Liver (tissue), 8 donors: ENCODE measurements at regions not wholly inside any gene's neighbourhood (a gene's known extent, or its start where the extent isn't known, plus 50 kb on each side); places are given as distances from the start of the nearest gene placed in this dataset.

ENCODE experiments used
- DNase-seq: peaks from one replicate; pipeline ENCODE4 v3.0.0-alpha.2; 2017; ENCODE audit warnings: low spot score
- H3K27ac ChIP-seq, 2 donors: one replicate each; pipeline ENCODE4 v1.7.0; 2013; ENCODE audit warnings: inconsistent platforms in 2 of 2, low read length in 2 of 2, control low read depth in 1 of 2, low read depth in 1 of 2, mild to moderate bottlenecking in 1 of 2
- H3K27me3 ChIP-seq, 4 donors: one replicate each; pipeline versions ENCODE4 v1.6.1 to v1.7.0; 2013; ENCODE audit warnings: low read length in 3 of 4, inconsistent platforms in 1 of 4, mild to moderate bottlenecking in 1 of 4, moderate library complexity in 1 of 4; ENCODE audit not compliant: control insufficient read depth in 4 of 4, insufficient read depth in 4 of 4
- H3K36me3 ChIP-seq, 4 donors: one replicate each; pipeline versions ENCODE4 v1.6.1 to v1.7.0; 2013; ENCODE audit warnings: low read length in 3 of 4, mild to moderate bottlenecking in 3 of 4, low read depth in 1 of 4, moderate library complexity in 1 of 4; ENCODE audit not compliant: control insufficient read depth in 4 of 4, insufficient read depth in 3 of 4
- H3K4me1 ChIP-seq, 4 donors: one replicate each; pipeline versions ENCODE4 v1.6.1 to v1.7.0; 2013; ENCODE audit warnings: low read length in 3 of 4, mild to moderate bottlenecking in 3 of 4, moderate library complexity in 1 of 4; ENCODE audit not compliant: control insufficient read depth in 4 of 4, insufficient read depth in 4 of 4
- H3K4me3 ChIP-seq, 3 donors: one replicate each; pipeline versions ENCODE4 v1.6.1 to v1.7.0; 2013; ENCODE audit warnings: low read length in 3 of 3, control low read depth in 1 of 3, low read depth in 1 of 3, mild to moderate bottlenecking in 1 of 3
- H3K9ac ChIP-seq, 2 donors: one replicate each; pipeline ENCODE4 v1.7.0; 2013; ENCODE audit warnings: low read length in 2 of 2, mild to moderate bottlenecking in 2 of 2, moderate library complexity in 2 of 2, control low read depth in 1 of 2, low read depth in 1 of 2
- H3K9me3 ChIP-seq, 4 donors: one replicate each; pipeline versions ENCODE4 v1.6.1 to v1.7.0; 2013; ENCODE audit warnings: low read length in 3 of 4; ENCODE audit not compliant: control insufficient read depth in 4 of 4
- EGR1 ChIP-seq, 2 donors: IDR thresholded peaks; 2 replicates each; pipeline ENCODE4 v1.6.1; 2016 to 2018; ENCODE audit warnings: antibody characterized with exemption in 2 of 2, low read depth in 2 of 2
- FOXA1 ChIP-seq: IDR thresholded peaks from 2 replicates; pipeline ENCODE4 v1.6.1; 2016; ENCODE audit warnings: antibody characterized with exemption
- FOXA2 ChIP-seq: IDR thresholded peaks from 2 replicates; pipeline ENCODE4 v1.6.1; 2016; ENCODE audit warnings: antibody characterized with exemption
- GABPA ChIP-seq, 2 donors: IDR thresholded peaks in 1 of 2; conservative IDR thresholded peaks in 1 of 2; 2 replicates each; pipeline ENCODE4 v1.6.1; 2016; ENCODE audit warnings: antibody characterized with exemption in 2 of 2, mild to moderate bottlenecking in 1 of 2, moderate library complexity in 1 of 2
- HNF4A ChIP-seq, 2 donors: conservative IDR thresholded peaks; 2 replicates each; pipeline ENCODE4 v1.6.1; 2016; ENCODE audit warnings: antibody characterized with exemption in 2 of 2, mild to moderate bottlenecking in 2 of 2
- HNF4G ChIP-seq: IDR thresholded peaks from 2 replicates; pipeline ENCODE4 v1.6.1; 2016; ENCODE audit warnings: antibody characterized with exemption
- JUND ChIP-seq, 2 donors: IDR thresholded peaks; 2 replicates each; pipeline ENCODE4 v1.6.1; 2016; ENCODE audit warnings: antibody characterized with exemption in 2 of 2
- MAX ChIP-seq: IDR thresholded peaks from 2 replicates; pipeline ENCODE4 v1.6.1; 2016; ENCODE audit warnings: antibody characterized with exemption
- NR2F2 ChIP-seq: IDR thresholded peaks from 2 replicates; pipeline ENCODE4 v1.6.1; 2016; ENCODE audit warnings: antibody characterized with exemption
- RAD21 ChIP-seq, 2 donors: IDR thresholded peaks; 2 replicates each; pipeline ENCODE4 v1.6.1; 2016; ENCODE audit warnings: antibody characterized with exemption in 2 of 2, mild to moderate bottlenecking in 2 of 2
- RXRA ChIP-seq, 2 donors: IDR thresholded peaks; 2 replicates each; pipeline ENCODE4 v1.6.1; 2017 to 2018; ENCODE audit warnings: antibody characterized with exemption in 2 of 2, mild to moderate bottlenecking in 1 of 2
- SP1 ChIP-seq: IDR thresholded peaks from 2 replicates; pipeline ENCODE4 v1.6.1; 2018; ENCODE audit warnings: antibody characterized with exemption, mild to moderate bottlenecking
- TAF1 ChIP-seq: conservative IDR thresholded peaks from 2 replicates; pipeline ENCODE4 v1.6.1; 2016; ENCODE audit warnings: antibody characterized with exemption, mild to moderate bottlenecking
- YY1 ChIP-seq: IDR thresholded peaks from 2 replicates; pipeline ENCODE4 v1.6.1; 2016; ENCODE audit warnings: antibody characterized with exemption, mild to moderate bottlenecking
- ZBTB33 ChIP-seq: IDR thresholded peaks from 2 replicates; pipeline ENCODE4 v1.6.1; 2016; ENCODE audit warnings: antibody characterized with exemption
- WGBS: extraction: QIAGEN DNeasy Blood & Tissue Kit; methylation state at CpG from one replicate; pipeline ENCODE4 v1.1.7; 2013; 5-methylcytosine and 5-hydroxymethylcytosine counted together
- TF ChIP-seq, protein P1 (sequence below): fragments of 150-350 bp; IDR thresholded peaks from 2 replicates; pipeline ENCODE4 v1.5.1; 2017; ENCODE audit warnings: improper control_type of control experiment, low read depth, low read length; ENCODE audit not compliant: missing input control
- TF ChIP-seq, protein P2 (sequence below): IDR thresholded peaks from 2 replicates; pipeline ENCODE4 v1.6.1; 2016; ENCODE audit warnings: antibody characterized with exemption
- TF ChIP-seq, protein P3 (sequence below): IDR thresholded peaks from 2 replicates; pipeline ENCODE4 v1.6.1; 2016; ENCODE audit warnings: antibody characterized with exemption, mild to moderate bottlenecking
- donor health status: healthy.
- donor health status: healthy.
- donor health status: healthy.
- donor health status: healthy.
- donor health status: healthy.

- Histone ChIP-seq H3K27me3 (peaks cover 0 to 3% (median 0%) of the 10 kb centered on the region in 4 donors), H3K4me3 (no peak overlapping the region), H3K4me1 (no peaks in the 10 kb centered on the region), H3K36me3 (no peaks in the 10 kb centered on the region), H3K9me3 (no peaks in the 10 kb centered on the region), H3K27ac (no peak overlapping the region), H3K9ac (no peak overlapping the region)
- WGBS = 62% methylated on average over 13 of the region's 13 CpGs
- no peak for DNase-seq
- no peak for TF ChIP-seq TAF1
- TF ChIP-seq HNF4A (conservative IDR thresholded peaks at IDR 0.05) = no peak
These were observed 67.8 kb upstream of the SOD3 start for GRCh38 chr4:24727390-24728224.

DNA sequence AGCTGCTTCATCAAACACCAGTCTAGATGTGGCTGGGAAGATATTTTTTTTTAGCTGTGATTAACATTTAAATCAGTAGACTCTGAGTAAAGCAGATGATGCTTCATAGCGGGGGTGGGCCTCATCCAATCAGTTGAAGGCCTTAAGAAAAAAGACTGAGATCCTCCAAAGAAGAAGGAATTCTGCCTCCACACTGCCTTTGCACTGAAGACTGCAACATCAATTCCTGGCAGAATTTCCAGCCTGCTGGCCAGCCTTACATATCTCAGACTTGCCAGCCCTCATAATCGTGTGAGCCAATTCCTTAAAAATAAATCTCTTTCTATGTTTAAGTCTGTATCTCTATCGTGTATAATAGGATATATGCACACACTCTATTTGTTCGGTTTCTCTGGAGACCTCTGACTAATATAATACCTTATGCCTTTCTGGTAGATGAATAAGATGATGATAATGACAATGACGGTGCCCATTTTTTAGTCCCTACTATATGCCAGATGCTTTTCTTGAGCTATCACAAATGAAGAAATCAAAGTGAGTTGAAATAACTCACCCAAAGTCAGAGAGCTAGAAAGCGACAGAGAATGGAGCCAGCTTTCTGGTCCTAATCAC, 66.1 kb upstream of the SOD3 start:
- DNase-seq = no peak
- Histone ChIP-seq H3K36me3 (no peaks in the 10 kb centered on the region), H3K9ac (no peak overlapping the region), H3K27ac (no peak overlapping the region), H3K4me1 (no peaks in the 10 kb centered on the region), H3K27me3 (peaks cover 0 to 3% (median 0%) of the 10 kb centered on the region in 4 donors), H3K9me3 (no peaks in the 10 kb centered on the region), H3K4me3 (no peak overlapping the region)
- 85% methylated on average over 6 of the region's 6 CpGs for WGBS
- TF ChIP-seq EGR1 (IDR thresholded peaks at IDR 0.05; ENCODE audit: low read depth in 2 of 2) = no peak

DNA sequence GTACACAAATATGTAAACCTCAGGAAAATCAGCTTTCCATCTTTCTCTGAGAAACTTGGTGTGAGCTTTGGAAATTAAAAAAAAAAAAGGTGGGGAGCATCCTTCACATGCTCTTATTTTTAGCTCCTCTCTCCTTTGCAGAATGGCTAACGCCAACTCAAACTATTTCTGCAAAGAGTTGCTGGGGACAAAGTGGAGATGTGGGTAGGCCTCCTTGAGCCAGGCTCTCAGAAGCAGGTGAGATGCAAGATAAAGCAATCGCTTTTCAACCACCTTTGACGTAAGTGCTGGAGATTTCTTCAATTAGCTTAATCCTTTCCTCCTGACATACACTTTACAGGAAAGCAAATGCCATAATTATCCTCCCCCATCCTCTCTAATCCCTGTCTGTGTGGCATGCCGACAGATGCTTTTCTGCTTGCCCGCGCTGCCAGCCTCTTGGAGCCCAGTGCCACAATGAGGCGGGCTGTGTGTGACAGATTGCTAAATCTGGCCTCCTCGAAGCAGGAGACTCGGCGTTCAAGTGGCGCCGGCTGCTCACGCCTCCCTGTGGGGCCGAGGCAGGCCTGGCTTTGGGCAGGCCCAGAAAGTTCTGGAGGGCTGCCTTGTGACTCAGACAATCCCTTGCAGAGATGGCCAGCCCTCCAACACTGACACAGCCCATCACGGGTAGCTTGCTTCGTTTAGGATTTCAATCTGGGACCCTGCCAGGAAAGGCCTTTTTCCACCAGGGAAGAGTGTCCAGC, 64.9 kb upstream of the SOD3 start:
- no peak for TF ChIP-seq RXRA (IDR thresholded peaks at IDR 0.05)
- no peak for TF ChIP-seq TAF1
- no peak for TF ChIP-seq MAX
- no peak for TF ChIP-seq ZBTB33
- no peak for TF ChIP-seq SP1
- no peak for TF ChIP-seq RAD21 (IDR thresholded peaks at IDR 0.05)
- TF ChIP-seq, protein P1, sequence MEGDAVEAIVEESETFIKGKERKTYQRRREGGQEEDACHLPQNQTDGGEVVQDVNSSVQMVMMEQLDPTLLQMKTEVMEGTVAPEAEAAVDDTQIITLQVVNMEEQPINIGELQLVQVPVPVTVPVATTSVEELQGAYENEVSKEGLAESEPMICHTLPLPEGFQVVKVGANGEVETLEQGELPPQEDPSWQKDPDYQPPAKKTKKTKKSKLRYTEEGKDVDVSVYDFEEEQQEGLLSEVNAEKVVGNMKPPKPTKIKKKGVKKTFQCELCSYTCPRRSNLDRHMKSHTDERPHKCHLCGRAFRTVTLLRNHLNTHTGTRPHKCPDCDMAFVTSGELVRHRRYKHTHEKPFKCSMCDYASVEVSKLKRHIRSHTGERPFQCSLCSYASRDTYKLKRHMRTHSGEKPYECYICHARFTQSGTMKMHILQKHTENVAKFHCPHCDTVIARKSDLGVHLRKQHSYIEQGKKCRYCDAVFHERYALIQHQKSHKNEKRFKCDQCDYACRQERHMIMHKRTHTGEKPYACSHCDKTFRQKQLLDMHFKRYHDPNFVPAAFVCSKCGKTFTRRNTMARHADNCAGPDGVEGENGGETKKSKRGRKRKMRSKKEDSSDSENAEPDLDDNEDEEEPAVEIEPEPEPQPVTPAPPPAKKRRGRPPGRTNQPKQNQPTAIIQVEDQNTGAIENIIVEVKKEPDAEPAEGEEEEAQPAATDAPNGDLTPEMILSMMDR = no peak
- TF ChIP-seq YY1 = no peak
- no peak for TF ChIP-seq NR2F2
- TF ChIP-seq GABPA (IDR thresholded peaks at IDR 0.05 in 1 of 2, conservative IDR thresholded peaks at IDR 0.05 in 1 of 2) = no peak
- TF ChIP-seq FOXA1 = no peak
- no peak for TF ChIP-seq HNF4A (conservative IDR thresholded peaks at IDR 0.05)
- TF ChIP-seq, protein P2, sequence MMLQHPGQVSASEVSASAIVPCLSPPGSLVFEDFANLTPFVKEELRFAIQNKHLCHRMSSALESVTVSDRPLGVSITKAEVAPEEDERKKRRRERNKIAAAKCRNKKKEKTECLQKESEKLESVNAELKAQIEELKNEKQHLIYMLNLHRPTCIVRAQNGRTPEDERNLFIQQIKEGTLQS = no peak
- no peak for TF ChIP-seq HNF4G
- TF ChIP-seq, protein P3, sequence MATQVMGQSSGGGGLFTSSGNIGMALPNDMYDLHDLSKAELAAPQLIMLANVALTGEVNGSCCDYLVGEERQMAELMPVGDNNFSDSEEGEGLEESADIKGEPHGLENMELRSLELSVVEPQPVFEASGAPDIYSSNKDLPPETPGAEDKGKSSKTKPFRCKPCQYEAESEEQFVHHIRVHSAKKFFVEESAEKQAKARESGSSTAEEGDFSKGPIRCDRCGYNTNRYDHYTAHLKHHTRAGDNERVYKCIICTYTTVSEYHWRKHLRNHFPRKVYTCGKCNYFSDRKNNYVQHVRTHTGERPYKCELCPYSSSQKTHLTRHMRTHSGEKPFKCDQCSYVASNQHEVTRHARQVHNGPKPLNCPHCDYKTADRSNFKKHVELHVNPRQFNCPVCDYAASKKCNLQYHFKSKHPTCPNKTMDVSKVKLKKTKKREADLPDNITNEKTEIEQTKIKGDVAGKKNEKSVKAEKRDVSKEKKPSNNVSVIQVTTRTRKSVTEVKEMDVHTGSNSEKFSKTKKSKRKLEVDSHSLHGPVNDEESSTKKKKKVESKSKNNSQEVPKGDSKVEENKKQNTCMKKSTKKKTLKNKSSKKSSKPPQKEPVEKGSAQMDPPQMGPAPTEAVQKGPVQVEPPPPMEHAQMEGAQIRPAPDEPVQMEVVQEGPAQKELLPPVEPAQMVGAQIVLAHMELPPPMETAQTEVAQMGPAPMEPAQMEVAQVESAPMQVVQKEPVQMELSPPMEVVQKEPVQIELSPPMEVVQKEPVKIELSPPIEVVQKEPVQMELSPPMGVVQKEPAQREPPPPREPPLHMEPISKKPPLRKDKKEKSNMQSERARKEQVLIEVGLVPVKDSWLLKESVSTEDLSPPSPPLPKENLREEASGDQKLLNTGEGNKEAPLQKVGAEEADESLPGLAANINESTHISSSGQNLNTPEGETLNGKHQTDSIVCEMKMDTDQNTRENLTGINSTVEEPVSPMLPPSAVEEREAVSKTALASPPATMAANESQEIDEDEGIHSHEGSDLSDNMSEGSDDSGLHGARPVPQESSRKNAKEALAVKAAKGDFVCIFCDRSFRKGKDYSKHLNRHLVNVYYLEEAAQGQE = no peak
- no peak for TF ChIP-seq FOXA2
- TF ChIP-seq JUND (IDR thresholded peaks at IDR 0.05) = no peak
- no peak for TF ChIP-seq EGR1 (IDR thresholded peaks at IDR 0.05; ENCODE audit: low read depth in 2 of 2)
- DNase-seq = no peak
- H3K9ac ChIP-seq = no peak overlapping the region

More for the DNA sequence above, 64.9 kb upstream of the SOD3 start:
- no peaks in the 10 kb centered on the region for H3K9me3 ChIP-seq
- no peak overlapping the region for H3K27ac ChIP-seq
- H3K4me1 ChIP-seq = no peaks in the 10 kb centered on the region
- H3K27me3 ChIP-seq = peaks cover 0 to 3% (median 0%) of the 10 kb centered on the region in 4 donors
- no peak overlapping the region for H3K4me3 ChIP-seq
- no peaks in the 10 kb centered on the region for H3K36me3 ChIP-seq
- 85% methylated on average over 16 of the region's 16 CpGs for WGBS
